HEK293 (cell line): ENCODE measurements at regions not wholly inside any gene's neighbourhood (a gene's known extent, or its start where the extent isn't known, plus 50 kb on each side); places are given as distances from the start of the nearest gene placed in this dataset.

Experiments used
- BCL11B ChIP-seq: fragments of 450-650 bp; formaldehyde crosslinking; IDR thresholded peaks from 2 replicates; pipeline ENCODE4 v1.5.1; 2016; ENCODE audit warnings: low read depth, missing biosample characterization, missing genetic modification characterization
- FEZF1 ChIP-seq: fragments of 450-650 bp; formaldehyde crosslinking; IDR thresholded peaks from 2 replicates; pipeline ENCODE4 v1.5.1; 2016; ENCODE audit warnings: missing biosample characterization, missing genetic modification characterization
- GLI2 ChIP-seq: fragments of 450-650 bp; formaldehyde crosslinking; IDR thresholded peaks from 2 replicates; pipeline ENCODE4; 2017; ENCODE audit warnings: missing biosample characterization, missing genetic modification characterization, low read depth, borderline replicate concordance
- GLIS1 ChIP-seq: fragments of 450-650 bp; formaldehyde crosslinking; IDR thresholded peaks from 2 replicates; pipeline ENCODE4 v1.5.1; 2016; ENCODE audit warnings: missing biosample characterization, missing genetic modification characterization
- HOXC10 ChIP-seq: sonication (generic); formaldehyde crosslinking; IDR thresholded peaks from 2 replicates; pipeline ENCODE4 v1.8.1; 2023; ENCODE audit warnings: mild to moderate bottlenecking, missing genetic modification reagents
- KLF9 ChIP-seq: fragments of 450-650 bp; formaldehyde crosslinking; IDR thresholded peaks from 2 replicates; pipeline ENCODE4 v1.5.1; 2016; ENCODE audit warnings: missing biosample characterization, missing genetic modification characterization, low read depth
- SP3 ChIP-seq: fragments of 450-650 bp; formaldehyde crosslinking; IDR thresholded peaks from 2 replicates; pipeline ENCODE4 v1.5.1; 2016; ENCODE audit warnings: missing biosample characterization, missing genetic modification characterization
- SP7 ChIP-seq: fragments of 450-650 bp; formaldehyde crosslinking; IDR thresholded peaks from 2 replicates; pipeline ENCODE4 v1.5.1; 2016; ENCODE audit warnings: missing biosample characterization, missing genetic modification characterization
- ZBTB21 ChIP-seq: fragments of 450-650 bp; formaldehyde crosslinking; IDR thresholded peaks from 2 replicates; pipeline ENCODE4 v1.5.1; 2017; ENCODE audit warnings: missing biosample characterization, missing genetic modification characterization
- ZFP69B ChIP-seq: fragments of 450-650 bp; formaldehyde crosslinking; IDR thresholded peaks from 2 replicates; pipeline ENCODE4 v1.5.1; 2016; ENCODE audit warnings: missing biosample characterization, missing genetic modification characterization
- ZNF155 ChIP-seq: fragments of 450-650 bp; formaldehyde crosslinking; IDR thresholded peaks from 2 replicates; pipeline ENCODE4 v1.5.1; 2016; ENCODE audit warnings: missing biosample characterization, missing genetic modification characterization
- ZNF184 ChIP-seq: fragments of 450-650 bp; IDR thresholded peaks from 2 replicates; pipeline ENCODE4 v1.5.1; 2018; ENCODE audit warnings: missing biosample characterization, mild to moderate bottlenecking, missing genetic modification characterization
- ZNF214 ChIP-seq: fragments of 450-650 bp; formaldehyde crosslinking; IDR thresholded peaks from 2 replicates; pipeline ENCODE4 v1.5.1; 2017; ENCODE audit warnings: missing biosample characterization, mild to moderate bottlenecking, missing genetic modification characterization, borderline replicate concordance
- ZNF394 ChIP-seq: fragments of 450-650 bp; formaldehyde crosslinking; IDR thresholded peaks from 2 replicates; pipeline ENCODE4 v1.5.1; 2016; ENCODE audit warnings: missing biosample characterization, missing genetic modification characterization, mild to moderate bottlenecking, moderate library complexity, borderline replicate concordance
- ZNF510 ChIP-seq: fragments of 450-650 bp; formaldehyde crosslinking; IDR thresholded peaks from 2 replicates; pipeline ENCODE4 v1.5.1; 2018; ENCODE audit warnings: mild to moderate bottlenecking, missing genetic modification characterization, missing biosample characterization; ENCODE audit not compliant: insufficient replicate concordance
- ZNF629 ChIP-seq: fragments of 450-650 bp; formaldehyde crosslinking; IDR thresholded peaks from 2 replicates; pipeline ENCODE4 v1.5.1; 2017; ENCODE audit warnings: missing biosample characterization, missing genetic modification characterization
- ZNF654 ChIP-seq: fragments of 450-650 bp; formaldehyde crosslinking; IDR thresholded peaks from 2 replicates; pipeline ENCODE4 v1.5.1; 2016; ENCODE audit warnings: low read depth, missing biosample characterization, missing genetic modification characterization
- ZNF660 ChIP-seq: fragments of 450-650 bp; IDR thresholded peaks from 2 replicates; pipeline ENCODE4 v1.5.1; 2018; ENCODE audit warnings: missing biosample characterization, mild to moderate bottlenecking, missing genetic modification characterization
- ZNF677 ChIP-seq: fragments of 450-650 bp; IDR thresholded peaks from 2 replicates; pipeline ENCODE4 v1.5.0; 2018; ENCODE audit warnings: missing biosample characterization, mild to moderate bottlenecking, missing genetic modification characterization, moderate library complexity
- ZNF701 ChIP-seq: fragments of 450-650 bp; formaldehyde crosslinking; IDR thresholded peaks from 2 replicates; pipeline ENCODE4 v1.5.1; 2016; ENCODE audit warnings: missing biosample characterization, missing genetic modification characterization
- ZNF843 ChIP-seq: fragments of 450-650 bp; formaldehyde crosslinking; IDR thresholded peaks from 2 replicates; pipeline ENCODE4 v1.5.1; 2016; ENCODE audit warnings: missing biosample characterization, missing genetic modification characterization
- ZSCAN23 ChIP-seq: fragments of 450-650 bp; formaldehyde crosslinking; IDR thresholded peaks from 2 replicates; pipeline ENCODE4 v1.5.1; 2016; ENCODE audit warnings: missing biosample characterization, missing genetic modification characterization
- TF ChIP-seq, protein P1 (sequence below): fragments of 450-650 bp; formaldehyde crosslinking; IDR thresholded peaks from 2 replicates; pipeline ENCODE4 v1.5.1; 2016; ENCODE audit warnings: missing biosample characterization, missing genetic modification characterization
- TF ChIP-seq, protein P2 (sequence below): IDR thresholded peaks from 2 replicates; pipeline ENCODE4 v1.6.1; 2011; ENCODE audit warnings: mild to moderate bottlenecking, low read depth, low read length, borderline replicate concordance
- TF ChIP-seq, protein P3 (sequence below): fragments of 450-650 bp; formaldehyde crosslinking; IDR thresholded peaks from 2 replicates; pipeline ENCODE4 v1.5.1; 2016; ENCODE audit warnings: missing biosample characterization, missing genetic modification characterization
- TF ChIP-seq, protein P4 (sequence below): fragments of 450-650 bp; formaldehyde crosslinking; IDR thresholded peaks from 2 replicates; pipeline ENCODE4 v1.5.0; 2017; ENCODE audit warnings: missing biosample characterization, missing genetic modification characterization, borderline replicate concordance
- TF ChIP-seq, protein P5 (sequence below): sonication (generic); formaldehyde crosslinking; IDR thresholded peaks from 2 replicates; pipeline ENCODE4 v1.8.1; 2022; ENCODE audit warnings: mild to moderate bottlenecking, moderate library complexity, missing genetic modification reagents
- TF ChIP-seq, protein P6 (sequence below): fragments of 450-650 bp; IDR thresholded peaks from 2 replicates; pipeline ENCODE4 v1.5.1; 2018; ENCODE audit warnings: missing biosample characterization, missing genetic modification characterization
- TF ChIP-seq, protein P7 (sequence below): fragments of 450-650 bp; formaldehyde crosslinking; IDR thresholded peaks from 2 replicates; pipeline ENCODE4 v1.5.1; 2016; ENCODE audit warnings: missing biosample characterization, missing genetic modification characterization

DNA sequence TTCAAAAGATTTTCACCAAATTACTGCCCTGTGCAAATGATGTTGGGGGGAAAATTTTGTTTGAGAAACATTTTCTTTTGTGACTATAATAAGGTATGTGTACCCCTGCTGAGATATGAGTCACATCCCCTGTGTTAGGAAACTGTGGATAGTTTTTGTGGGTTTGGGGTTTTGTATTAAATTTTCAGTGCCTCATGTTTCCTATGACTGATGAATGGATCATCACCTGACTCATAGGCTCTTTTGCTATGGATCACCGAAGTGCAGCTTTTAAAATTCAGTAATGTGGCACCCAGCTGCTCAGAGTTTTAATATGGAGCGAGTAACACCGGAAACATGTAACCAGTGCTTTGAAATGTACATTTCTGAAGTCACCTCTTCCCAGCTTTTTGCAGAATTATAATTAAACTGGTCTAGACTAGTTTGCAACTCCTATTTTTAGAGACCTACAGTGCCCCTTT lies 167.4 kb upstream of the HMGA2 start (continued):
- TF ChIP-seq, protein P1, sequence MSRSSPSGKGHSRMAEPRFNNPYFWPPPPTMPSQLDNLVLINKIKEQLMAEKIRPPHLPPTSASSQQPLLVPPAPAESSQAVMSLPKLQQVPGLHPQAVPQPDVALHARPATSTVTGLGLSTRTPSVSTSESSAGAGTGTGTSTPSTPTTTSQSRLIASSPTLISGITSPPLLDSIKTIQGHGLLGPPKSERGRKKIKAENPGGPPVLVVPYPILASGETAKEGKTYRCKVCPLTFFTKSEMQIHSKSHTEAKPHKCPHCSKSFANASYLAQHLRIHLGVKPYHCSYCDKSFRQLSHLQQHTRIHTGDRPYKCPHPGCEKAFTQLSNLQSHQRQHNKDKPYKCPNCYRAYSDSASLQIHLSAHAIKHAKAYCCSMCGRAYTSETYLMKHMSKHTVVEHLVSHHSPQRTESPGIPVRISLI (tag by site-specific recombination), result no peak
- TF ChIP-seq, protein P2, sequence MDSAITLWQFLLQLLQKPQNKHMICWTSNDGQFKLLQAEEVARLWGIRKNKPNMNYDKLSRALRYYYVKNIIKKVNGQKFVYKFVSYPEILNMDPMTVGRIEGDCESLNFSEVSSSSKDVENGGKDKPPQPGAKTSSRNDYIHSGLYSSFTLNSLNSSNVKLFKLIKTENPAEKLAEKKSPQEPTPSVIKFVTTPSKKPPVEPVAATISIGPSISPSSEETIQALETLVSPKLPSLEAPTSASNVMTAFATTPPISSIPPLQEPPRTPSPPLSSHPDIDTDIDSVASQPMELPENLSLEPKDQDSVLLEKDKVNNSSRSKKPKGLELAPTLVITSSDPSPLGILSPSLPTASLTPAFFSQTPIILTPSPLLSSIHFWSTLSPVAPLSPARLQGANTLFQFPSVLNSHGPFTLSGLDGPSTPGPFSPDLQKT, result no peak
- TF ChIP-seq BCL11B (no peak), SP3 (tag by site-specific recombination) (0 out of 2 replicates have a peak, but pooled peaks have one; percentile 23), ZNF184 (tag by site-specific recombination) (0 out of 2 replicates have a peak, but pooled peaks have one; percentile 65), ZNF654 (tag by site-specific recombination) (no peak), ZNF660 (tag by site-specific recombination) (peak; percentile 95), ZNF510 (no peak), SP7 (tag by site-specific recombination) (peak; percentile 95), GLI2 (tag by site-specific recombination) (0 out of 2 replicates have a peak, but pooled peaks have one; percentile 12), ZNF629 (tag by site-specific recombination) (peak; percentile 82), ZNF843 (no peak), KLF9 (tag by site-specific recombination) (no peak), ZNF701 (tag by site-specific recombination) (no peak), ZSCAN23 (tag by site-specific recombination) (no peak), ZNF677 (tag by site-specific recombination) (no peak), FEZF1 (0 out of 2 replicates have a peak, but pooled peaks have one; percentile 7), ZNF155 (tag by site-specific recombination) (no peak), ZBTB21 (tag by site-specific recombination) (peak; percentile 81), ZNF394 (tag by site-specific recombination) (peak; percentile 55; the same call in 1 of the 2 replicates), HOXC10 (CRISPR knock-in tag) (no peak), ZNF214 (tag by site-specific recombination) (no peak), ZFP69B (tag by site-specific recombination) (0 out of 2 replicates have a peak, but pooled peaks have one; percentile 19), GLIS1 (tag by site-specific recombination) (peak; percentile 36; the same call in 1 of the 2 replicates)
- TF ChIP-seq, protein P3, sequence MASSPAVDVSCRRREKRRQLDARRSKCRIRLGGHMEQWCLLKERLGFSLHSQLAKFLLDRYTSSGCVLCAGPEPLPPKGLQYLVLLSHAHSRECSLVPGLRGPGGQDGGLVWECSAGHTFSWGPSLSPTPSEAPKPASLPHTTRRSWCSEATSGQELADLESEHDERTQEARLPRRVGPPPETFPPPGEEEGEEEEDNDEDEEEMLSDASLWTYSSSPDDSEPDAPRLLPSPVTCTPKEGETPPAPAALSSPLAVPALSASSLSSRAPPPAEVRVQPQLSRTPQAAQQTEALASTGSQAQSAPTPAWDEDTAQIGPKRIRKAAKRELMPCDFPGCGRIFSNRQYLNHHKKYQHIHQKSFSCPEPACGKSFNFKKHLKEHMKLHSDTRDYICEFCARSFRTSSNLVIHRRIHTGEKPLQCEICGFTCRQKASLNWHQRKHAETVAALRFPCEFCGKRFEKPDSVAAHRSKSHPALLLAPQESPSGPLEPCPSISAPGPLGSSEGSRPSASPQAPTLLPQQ, result 0 out of 2 replicates have a peak, but pooled peaks have one; percentile 11
- TF ChIP-seq, protein P4, sequence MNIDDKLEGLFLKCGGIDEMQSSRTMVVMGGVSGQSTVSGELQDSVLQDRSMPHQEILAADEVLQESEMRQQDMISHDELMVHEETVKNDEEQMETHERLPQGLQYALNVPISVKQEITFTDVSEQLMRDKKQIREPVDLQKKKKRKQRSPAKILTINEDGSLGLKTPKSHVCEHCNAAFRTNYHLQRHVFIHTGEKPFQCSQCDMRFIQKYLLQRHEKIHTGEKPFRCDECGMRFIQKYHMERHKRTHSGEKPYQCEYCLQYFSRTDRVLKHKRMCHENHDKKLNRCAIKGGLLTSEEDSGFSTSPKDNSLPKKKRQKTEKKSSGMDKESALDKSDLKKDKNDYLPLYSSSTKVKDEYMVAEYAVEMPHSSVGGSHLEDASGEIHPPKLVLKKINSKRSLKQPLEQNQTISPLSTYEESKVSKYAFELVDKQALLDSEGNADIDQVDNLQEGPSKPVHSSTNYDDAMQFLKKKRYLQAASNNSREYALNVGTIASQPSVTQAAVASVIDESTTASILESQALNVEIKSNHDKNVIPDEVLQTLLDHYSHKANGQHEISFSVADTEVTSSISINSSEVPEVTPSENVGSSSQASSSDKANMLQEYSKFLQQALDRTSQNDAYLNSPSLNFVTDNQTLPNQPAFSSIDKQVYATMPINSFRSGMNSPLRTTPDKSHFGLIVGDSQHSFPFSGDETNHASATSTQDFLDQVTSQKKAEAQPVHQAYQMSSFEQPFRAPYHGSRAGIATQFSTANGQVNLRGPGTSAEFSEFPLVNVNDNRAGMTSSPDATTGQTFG (tag by site-specific recombination), result no peak; the same call in 1 of the 2 replicates
- TF ChIP-seq, protein P5, sequence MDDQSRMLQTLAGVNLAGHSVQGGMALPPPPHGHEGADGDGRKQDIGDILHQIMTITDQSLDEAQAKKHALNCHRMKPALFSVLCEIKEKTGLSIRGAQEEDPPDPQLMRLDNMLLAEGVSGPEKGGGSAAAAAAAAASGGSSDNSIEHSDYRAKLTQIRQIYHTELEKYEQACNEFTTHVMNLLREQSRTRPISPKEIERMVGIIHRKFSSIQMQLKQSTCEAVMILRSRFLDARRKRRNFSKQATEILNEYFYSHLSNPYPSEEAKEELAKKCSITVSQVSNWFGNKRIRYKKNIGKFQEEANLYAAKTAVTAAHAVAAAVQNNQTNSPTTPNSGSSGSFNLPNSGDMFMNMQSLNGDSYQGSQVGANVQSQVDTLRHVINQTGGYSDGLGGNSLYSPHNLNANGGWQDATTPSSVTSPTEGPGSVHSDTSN (CRISPR knock-in tag), result no peak
- TF ChIP-seq, protein P6, sequence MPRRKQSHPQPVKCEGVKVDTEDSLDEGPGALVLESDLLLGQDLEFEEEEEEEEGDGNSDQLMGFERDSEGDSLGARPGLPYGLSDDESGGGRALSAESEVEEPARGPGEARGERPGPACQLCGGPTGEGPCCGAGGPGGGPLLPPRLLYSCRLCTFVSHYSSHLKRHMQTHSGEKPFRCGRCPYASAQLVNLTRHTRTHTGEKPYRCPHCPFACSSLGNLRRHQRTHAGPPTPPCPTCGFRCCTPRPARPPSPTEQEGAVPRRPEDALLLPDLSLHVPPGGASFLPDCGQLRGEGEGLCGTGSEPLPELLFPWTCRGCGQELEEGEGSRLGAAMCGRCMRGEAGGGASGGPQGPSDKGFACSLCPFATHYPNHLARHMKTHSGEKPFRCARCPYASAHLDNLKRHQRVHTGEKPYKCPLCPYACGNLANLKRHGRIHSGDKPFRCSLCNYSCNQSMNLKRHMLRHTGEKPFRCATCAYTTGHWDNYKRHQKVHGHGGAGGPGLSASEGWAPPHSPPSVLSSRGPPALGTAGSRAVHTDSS (tag by site-specific recombination), result no peak
- TF ChIP-seq, protein P7, sequence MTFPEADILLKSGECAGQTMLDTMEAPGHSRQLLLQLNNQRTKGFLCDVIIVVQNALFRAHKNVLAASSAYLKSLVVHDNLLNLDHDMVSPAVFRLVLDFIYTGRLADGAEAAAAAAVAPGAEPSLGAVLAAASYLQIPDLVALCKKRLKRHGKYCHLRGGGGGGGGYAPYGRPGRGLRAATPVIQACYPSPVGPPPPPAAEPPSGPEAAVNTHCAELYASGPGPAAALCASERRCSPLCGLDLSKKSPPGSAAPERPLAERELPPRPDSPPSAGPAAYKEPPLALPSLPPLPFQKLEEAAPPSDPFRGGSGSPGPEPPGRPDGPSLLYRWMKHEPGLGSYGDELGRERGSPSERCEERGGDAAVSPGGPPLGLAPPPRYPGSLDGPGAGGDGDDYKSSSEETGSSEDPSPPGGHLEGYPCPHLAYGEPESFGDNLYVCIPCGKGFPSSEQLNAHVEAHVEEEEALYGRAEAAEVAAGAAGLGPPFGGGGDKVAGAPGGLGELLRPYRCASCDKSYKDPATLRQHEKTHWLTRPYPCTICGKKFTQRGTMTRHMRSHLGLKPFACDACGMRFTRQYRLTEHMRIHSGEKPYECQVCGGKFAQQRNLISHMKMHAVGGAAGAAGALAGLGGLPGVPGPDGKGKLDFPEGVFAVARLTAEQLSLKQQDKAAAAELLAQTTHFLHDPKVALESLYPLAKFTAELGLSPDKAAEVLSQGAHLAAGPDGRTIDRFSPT (tag by site-specific recombination), result peak; percentile 54; the same call in 1 of the 2 replicates
